NCI-H1092 treated with DMSO at 0.1 percent for 48 hours (cell line): ENCODE measurements at regions not wholly inside any gene's neighbourhood (a gene's known extent, or its start where the extent isn't known, plus 50 kb on each side); places are given as distances from the start of the nearest gene placed in this dataset.
"Not testable (repeated sequence)": the region's sequence is repeated elsewhere in the genome, so short reads cannot be mapped to it uniquely, and the experiment has no call there.

ENCODE experiments used
- DNase-seq: peaks from one replicate; lab custom pipeline; 2025; lab: John Stamatoyannopoulos, UW

GRCh38 chr7:97377713-97378112 lies 260.2 kb downstream of the SDHAF3 start:
- no peak for DNase-seq

DNA sequence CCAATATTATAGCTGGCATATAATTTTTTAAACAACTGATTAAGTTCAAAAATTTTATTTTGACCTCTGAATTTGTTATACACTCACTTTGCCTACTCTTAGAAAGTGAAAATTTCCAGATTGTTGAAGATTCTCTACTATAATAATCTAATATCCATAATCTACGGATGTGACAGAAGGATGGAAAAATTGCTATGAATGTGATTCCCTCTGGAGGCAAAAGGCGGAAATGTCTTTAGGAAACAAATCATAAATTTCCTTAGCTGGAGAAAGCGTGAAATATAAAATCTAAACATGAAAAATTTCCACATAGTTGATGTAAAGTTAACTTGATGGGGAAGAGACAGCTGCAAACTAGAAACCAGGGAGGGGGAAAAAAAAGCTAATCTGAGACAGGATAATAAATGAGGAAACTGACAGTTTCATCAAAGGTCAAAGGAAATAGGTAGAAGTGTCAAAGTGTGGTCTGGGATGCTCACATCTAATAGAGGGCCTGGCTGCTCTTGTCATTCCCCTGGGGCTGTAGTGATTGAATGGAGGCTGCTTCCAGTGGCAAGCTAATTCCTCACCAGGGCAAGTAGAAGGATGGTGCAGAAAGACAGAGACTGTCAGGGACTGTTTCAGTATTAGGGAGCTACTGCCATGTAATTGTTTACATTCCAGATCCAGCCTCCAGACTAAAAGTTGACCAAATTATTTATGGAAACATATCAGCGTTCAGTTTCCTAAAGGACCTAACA lies 264.5 kb downstream of the SDHAF3 start:
- no peak for DNase-seq

DNA sequence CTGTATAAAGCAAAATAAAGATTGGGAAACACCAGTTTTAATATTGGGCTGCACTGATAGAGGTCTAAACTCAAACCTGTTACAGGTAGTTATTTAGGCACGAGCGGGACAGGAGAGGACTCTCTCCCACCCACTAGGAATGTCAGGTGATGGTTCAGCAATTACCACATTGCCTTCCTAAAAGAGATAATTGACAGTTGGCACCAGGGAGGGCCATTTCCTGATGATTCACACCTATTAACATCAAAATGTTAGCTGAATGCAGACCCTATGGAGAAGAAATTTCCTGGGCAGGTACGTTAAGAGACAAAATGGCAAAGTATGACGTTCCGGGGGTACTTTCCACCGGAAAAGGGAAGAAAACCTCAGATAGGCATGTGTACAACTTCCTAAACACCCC lies 272.6 kb downstream of the SDHAF3 start:
- DNase-seq: no peak

GRCh38 chr7:97390915-97391593 lies 273.6 kb downstream of the SDHAF3 start:
- no peak for DNase-seq

- DNase-seq: no peak
These were observed 283.9 kb downstream of the SDHAF3 start for GRCh38 chr7:97401398-97401797.

DNA sequence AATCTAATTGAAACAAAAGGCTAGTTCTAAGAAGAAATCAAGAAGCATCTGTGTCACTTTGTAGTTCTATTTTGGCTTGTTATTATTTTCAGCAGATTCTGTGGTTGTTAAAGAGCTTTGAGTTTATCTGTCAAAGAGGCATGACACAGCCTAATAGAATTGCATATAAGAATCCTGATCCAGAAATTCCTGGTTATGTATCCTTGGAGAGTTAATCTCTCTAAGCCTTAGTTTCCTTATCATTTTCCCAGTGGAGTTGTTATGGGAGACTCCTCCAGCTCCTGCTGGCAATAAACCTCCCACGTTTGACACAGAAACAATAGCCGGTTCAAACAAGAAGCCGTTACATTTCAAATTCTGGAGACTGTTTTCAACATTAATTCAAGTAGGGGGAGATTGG lies 288.3 kb downstream of the SDHAF3 start:
- no peak for DNase-seq

GRCh38 chr7:97407106-97407505 lies 289.6 kb downstream of the SDHAF3 start:
- no peak for DNase-seq

GRCh38 chr7:97409346-97409745 lies 291.8 kb downstream of the SDHAF3 start:
- no peak for DNase-seq

DNA sequence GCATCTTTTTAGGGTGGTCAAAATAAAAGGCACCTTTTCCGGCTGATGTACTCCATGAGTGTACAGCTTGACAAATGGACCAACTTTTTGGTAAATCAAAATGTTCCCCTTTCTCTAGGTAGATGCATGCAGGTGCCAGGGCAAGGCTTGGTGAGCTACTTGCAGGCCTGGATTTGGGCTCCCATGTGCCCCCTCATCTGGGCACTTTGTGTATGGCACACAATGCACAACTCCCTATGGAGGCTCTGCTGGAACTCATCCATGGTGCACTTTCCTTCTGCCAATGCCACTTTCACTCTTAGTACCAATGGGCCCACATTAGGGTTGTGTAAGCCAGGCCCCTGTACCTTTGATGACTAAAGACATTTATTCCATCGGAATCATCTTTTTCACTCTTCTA lies 300.8 kb downstream of the SDHAF3 start:
- DNase-seq: no peak

DNA sequence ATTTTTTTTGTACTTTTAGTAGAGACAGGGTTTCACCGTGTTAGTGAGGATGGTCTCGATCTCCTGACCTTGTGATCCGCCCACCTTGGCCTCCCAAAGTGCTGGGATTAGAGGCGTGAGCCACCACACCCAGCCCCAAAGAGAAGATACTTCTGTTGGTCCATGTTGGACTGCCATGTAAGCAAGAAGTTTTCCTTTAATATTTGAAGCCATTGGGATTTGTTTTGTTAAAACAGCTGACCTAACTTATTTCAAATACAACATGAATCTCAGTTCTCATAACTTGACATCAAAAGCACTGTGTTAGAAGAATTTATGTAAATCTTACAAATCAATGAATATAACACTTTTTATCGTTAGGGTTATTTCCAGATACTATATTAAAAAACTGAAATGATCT lies 302.4 kb downstream of the SDHAF3 start:
- DNase-seq: no peak

DNA sequence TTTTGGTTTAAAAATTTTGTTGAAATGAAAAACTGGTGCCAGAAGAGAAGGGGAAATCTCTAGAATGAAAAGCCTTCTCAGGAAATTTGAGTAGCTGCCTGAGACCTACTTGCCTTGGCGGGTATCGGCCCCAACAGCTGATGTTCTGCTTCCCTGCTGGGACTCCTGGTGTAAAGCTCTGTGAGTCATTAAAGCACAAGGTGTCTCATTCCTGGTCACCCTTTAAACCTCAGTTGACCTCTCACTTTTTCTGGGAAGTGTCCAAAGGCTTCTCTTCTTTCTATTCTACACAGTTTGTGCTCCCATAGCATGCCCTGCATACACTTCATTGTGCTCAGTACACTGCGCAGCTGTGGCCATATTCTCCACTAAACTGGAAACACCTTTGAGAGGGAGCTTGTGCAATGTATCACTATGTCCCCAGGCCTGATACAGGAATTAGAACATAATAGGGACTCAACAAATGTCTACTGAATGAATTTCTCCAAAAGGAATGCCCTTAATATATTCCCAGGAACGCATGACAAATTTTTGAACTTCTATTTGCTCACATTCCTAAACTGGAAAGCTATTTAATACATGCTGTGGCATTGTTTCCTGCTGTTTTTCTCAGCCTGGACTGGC lies 303.9 kb downstream of the SDHAF3 start:
- DNase-seq: no peak

DNA sequence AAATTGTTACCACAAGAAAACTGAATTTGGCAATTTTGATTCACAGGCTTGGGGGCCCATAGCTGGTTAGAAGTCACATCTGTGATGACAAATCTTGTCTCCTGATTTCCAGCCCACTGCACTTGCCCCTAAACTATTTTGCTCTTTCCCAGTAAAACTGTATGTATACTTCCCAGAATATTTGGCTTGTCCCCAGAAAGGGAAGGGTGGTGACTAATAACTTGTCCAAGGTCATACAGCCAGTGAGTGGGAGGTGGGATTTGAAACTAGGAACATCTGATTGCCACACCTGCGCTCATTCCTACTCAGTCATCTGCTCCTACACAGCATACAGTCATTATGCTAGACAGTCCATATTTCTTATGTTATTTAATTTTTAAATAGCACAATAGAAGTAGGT lies 304.5 kb downstream of the SDHAF3 start:
- no peak for DNase-seq

DNA sequence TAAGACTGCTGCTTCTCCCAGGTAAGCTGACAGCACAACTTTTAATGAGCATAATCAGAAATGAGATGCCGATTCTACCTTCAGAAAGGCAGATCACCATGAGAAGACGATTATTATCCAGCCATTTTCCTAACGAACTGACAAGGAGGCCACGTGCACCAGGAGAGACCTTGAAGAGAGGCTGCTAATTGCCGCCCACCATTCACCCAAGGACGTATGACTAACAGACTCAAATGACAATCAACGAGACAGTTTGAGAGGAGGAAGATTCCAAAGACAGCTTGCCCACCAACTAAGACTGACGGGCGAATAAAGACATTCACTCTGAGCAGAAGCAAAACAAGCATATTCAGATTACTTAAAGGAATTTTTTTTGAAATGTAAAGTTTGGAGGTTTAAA lies 301.9 kb upstream of the TAC1 start:
- no peak for DNase-seq

DNA sequence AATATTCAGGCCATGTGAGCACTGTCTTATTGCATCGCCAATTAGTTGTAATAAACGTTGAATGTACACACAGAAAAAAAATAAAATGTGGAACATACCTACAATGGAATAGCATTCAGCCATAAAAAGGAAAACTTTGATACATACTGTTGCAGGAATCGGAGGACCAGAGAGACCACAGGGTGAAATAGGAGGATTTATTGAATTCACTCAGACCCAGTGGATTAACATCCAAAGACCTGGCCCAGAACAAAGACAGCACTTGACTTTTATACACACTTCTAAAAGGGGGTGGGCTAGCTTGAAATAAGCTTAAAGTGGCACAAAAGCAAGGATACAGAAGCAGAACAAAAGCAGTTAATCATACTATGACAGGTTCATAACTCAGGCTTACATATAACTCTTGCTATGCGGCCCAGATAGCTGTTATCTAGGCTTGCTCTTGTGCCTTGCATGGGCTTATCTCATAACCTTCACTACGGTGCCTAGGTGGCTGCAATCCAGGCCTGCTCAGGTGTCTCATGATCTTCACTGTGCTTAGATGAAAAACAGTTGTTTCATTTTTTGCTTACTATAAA lies 292.2 kb upstream of the TAC1 start:
- DNase-seq: no peak

DNA sequence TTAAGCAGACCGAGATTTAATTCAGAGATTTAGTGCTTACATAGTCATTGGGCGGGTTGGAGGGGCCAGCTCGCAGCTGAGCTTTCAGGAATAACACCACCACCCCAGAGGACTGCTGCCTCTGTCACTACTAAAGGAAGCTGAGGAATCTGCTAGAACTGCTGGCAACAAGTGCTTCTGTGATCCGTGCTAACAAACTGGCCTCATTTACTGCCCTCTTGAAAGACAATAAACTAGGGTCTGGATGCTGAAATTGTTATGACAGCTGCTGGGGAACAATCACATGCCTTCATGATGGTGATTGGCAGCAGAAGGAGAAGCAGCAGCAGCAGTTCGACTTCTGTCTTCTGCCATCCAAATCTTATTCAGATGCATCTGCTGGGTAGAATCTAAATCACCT lies 285.5 kb upstream of the TAC1 start:
- DNase-seq: peak; percentile 15

GRCh38 chr7:97449448-97449847 lies 282.4 kb upstream of the TAC1 start:
- DNase-seq: not testable (repeated sequence)

DNA sequence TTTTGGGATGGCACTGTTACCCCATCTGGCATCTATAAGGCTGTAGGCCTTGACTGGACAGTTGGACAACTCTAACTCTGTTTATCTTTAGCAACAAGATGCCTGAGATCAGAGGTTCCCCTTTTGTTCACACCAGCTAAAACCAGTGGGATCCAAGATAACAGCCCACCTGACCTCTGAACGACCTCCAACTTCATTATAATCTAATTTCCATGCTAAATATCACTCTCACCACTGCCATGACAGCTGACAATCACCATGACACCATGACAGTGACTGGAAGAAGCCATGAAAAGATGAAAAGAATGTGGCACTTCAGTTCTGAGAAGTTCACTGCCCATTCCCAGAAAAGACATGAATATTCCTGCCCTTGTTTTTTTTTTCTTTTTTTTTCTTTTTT lies 281.4 kb upstream of the TAC1 start:
- DNase-seq: no peak

DNA sequence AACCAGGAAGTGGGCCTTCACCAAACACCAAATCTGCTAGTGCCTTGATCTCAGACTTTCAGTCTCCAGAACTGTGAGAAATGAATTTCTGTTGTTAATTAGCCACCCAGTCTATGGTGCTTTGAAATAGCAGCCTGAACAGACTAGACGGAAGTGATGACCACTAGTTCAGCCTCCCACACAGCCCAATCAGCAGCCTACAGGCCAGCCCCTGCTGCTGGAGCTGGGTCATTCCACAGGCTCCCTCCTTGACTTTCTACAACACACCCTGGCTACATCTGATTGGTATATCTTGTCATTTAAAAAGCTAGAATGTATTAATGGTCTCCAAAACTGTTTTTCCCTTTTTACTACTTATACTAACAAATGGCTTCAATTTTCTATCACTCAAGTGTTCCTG lies 277.2 kb upstream of the TAC1 start:
- DNase-seq: no peak

DNA sequence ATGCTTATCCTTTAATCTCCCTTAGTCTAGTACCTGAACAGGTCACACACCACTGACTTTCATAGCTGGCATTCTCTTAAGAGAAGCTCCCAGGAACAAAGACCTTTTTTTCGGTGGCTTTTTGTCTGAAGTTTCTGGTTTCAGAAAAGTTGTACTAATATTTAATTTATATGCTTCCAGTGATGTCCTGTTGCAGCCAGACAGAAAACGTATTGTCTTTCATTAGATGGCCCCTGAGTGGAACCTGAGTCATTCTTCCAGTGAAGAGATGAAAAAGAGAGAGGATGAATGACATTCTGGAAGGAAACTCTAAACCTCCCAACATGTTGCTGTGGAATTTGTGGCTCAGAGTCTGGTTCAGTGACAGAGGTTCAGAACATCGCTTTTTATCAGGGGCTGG lies 274.8 kb upstream of the TAC1 start:
- no peak for DNase-seq

GRCh38 chr7:97460433-97460832 lies 271.5 kb upstream of the TAC1 start:
- DNase-seq: no peak

- no peak for DNase-seq
These were observed 270.3 kb upstream of the TAC1 start for GRCh38 chr7:97461596-97461995.

- no peak for DNase-seq
These were observed 265.8 kb upstream of the TAC1 start for GRCh38 chr7:97466071-97466470.
